ENCODE measurements at regions not wholly inside any gene's neighbourhood (a gene's known extent, or its start where the extent isn't known, plus 50 kb on each side); places are given as distances from the start of the nearest gene placed in this dataset.
"Not testable (repeated sequence)": the region's sequence is repeated elsewhere in the genome, so short reads cannot be mapped to it uniquely, and the experiment has no call there.

DNA sequence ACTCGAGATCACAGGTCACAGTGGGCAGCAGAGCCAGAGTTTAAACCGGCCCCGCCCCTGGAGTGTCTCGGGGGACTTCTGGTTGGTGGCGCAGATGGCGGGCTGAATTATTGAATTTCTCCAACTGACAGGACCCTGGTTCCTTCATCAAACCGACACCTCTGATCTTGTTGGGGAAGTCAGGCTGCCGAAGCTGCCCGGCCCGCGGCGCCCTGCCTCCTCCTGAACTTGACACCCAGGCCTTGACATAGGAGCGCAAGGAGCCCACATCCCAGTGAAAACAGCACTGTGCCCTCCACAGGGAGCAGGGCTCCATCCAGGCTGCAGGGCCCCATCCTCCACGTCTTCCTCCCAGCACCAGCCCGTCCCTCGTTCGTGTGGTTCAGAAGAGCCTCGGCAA, 105.2 kb downstream of the OLFM1 start:
- no peaks in the 10 kb centered on the region; the same call in 1 of the 2 replicates for H3K4me1 ChIP-seq (ENCODE audit: control insufficient read depth, insufficient read depth, low read length)
- no CpG with 5 or more reads among the region's 18 CpGs for WGBS (ENCODE audit: insufficient coverage, insufficient read length)
- H3K27ac ChIP-seq (ENCODE audit: low read length), result no peak overlapping the region
- no peak overlapping the region for H3K4me3 ChIP-seq (ENCODE audit: low read length)
- no peak for DNase-seq (ENCODE audit: low read depth, low spot score)
- no peaks in the 10 kb centered on the region for H3K36me3 ChIP-seq (ENCODE audit: control insufficient read depth, insufficient read depth, low read length)
- H3K9me3 ChIP-seq (ENCODE audit: control insufficient read depth, insufficient read depth, low read length), result no peaks in the 10 kb centered on the region
- H3K27me3 ChIP-seq (ENCODE audit: control insufficient read depth, insufficient read depth, low read length), result no peaks in the 10 kb centered on the region

DNA sequence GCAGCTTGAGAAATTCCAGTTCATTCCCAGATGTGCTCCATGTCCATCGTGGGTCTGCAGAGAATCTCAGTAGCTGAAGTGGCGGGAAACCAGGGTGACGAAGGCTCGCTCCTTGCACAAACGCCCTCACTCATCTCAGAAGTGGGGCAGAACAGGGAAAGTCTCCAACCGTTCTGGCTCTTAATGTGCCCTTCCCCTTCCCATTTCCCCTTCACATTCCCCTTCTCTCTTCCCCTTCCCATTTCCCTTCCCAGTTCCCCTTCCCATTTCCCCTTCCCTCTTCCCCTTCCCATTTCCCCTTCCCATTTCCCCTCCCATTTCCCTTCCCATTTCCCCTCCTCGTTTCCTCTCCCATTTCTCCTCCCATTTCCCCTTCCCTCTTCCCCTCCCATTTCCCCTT, 108.5 kb downstream of the OLFM1 start:
- H3K9me3 ChIP-seq (ENCODE audit: control insufficient read depth, insufficient read depth, low read length); DNase-seq (ENCODE audit: low read depth, low spot score); H3K4me3 ChIP-seq (ENCODE audit: low read length); H3K4me1 ChIP-seq (ENCODE audit: control insufficient read depth, insufficient read depth, low read length); H3K27me3 ChIP-seq (ENCODE audit: control insufficient read depth, insufficient read depth, low read length); H3K27ac ChIP-seq (ENCODE audit: low read length); H3K36me3 ChIP-seq (ENCODE audit: control insufficient read depth, insufficient read depth, low read length): not testable (repeated sequence)
- 90% methylated on average over 1 of the region's 7 CpGs for WGBS (ENCODE audit: insufficient coverage, insufficient read length)

DNA sequence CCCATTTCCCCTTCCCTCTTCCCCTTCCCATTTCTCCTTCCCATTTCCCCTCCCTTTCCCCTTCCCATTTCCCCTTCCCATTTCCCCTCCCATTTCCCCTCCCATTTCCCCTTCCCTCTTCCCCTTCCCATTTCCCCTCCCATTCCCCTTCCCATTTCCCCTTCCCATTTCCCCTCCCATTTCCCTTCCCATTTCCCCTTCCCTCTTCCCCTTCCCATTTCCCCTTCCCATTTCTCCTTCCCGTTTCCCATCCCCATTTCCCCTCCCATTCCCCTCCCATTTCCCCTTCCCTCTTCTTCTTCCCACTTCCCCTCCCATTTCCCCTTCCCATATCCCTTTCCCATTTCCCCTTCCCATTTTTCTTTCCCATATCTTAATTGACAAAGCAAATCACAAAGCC, 109.0 kb downstream of the OLFM1 start:
- Histone ChIP-seq H3K9me3 (ENCODE audit: control insufficient read depth, insufficient read depth, low read length) (no peaks in the 10 kb centered on the region), H3K36me3 (ENCODE audit: control insufficient read depth, insufficient read depth, low read length) (no peaks in the 10 kb centered on the region), H3K4me1 (ENCODE audit: control insufficient read depth, insufficient read depth, low read length) (peaks cover 8% of the 10 kb centered on the region), H3K27ac (ENCODE audit: low read length) (no peak overlapping the region), H3K27me3 (ENCODE audit: control insufficient read depth, insufficient read depth, low read length) (no peaks in the 10 kb centered on the region), H3K4me3 (ENCODE audit: low read length) (no peak overlapping the region)
- DNase-seq (ENCODE audit: low read depth, low spot score), result no peak
- WGBS (ENCODE audit: insufficient coverage, insufficient read length), result 100% methylated on average over 1 of the region's 1 CpG

DNA sequence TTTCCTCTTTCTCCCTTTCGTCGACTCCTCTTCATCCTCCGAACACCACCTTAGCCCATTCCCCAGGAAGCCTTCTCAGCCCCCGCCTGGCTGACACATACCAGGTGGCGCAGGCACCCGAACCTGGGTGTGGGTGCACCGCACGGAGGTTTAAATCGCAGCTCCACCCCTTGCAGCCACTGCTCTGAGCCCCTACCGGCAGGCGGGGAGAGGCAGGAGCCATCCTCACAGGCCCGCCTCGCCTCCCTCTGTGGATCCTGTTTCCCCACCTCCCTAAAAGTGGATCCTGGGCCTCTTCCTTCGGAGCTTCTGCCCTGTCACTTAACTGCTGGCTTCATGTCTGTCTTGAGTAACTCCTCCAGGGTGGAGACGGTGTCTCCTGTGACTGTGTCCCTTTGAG, 110.7 kb downstream of the OLFM1 start:
- no CpG with 5 or more reads among the region's 15 CpGs for WGBS (ENCODE audit: insufficient coverage, insufficient read length)
- H3K36me3 ChIP-seq (ENCODE audit: control insufficient read depth, insufficient read depth, low read length), result no peaks in the 10 kb centered on the region
- H3K9me3 ChIP-seq (ENCODE audit: control insufficient read depth, insufficient read depth, low read length), result no peaks in the 10 kb centered on the region
- no peak overlapping the region for H3K4me3 ChIP-seq (ENCODE audit: low read length)
- H3K27ac ChIP-seq (ENCODE audit: low read length), result no peak overlapping the region
- no peak for DNase-seq (ENCODE audit: low read depth, low spot score)
- peaks cover 8% of the 10 kb centered on the region for H3K4me1 ChIP-seq (ENCODE audit: control insufficient read depth, insufficient read depth, low read length)
- no peaks in the 10 kb centered on the region for H3K27me3 ChIP-seq (ENCODE audit: control insufficient read depth, insufficient read depth, low read length)

DNA sequence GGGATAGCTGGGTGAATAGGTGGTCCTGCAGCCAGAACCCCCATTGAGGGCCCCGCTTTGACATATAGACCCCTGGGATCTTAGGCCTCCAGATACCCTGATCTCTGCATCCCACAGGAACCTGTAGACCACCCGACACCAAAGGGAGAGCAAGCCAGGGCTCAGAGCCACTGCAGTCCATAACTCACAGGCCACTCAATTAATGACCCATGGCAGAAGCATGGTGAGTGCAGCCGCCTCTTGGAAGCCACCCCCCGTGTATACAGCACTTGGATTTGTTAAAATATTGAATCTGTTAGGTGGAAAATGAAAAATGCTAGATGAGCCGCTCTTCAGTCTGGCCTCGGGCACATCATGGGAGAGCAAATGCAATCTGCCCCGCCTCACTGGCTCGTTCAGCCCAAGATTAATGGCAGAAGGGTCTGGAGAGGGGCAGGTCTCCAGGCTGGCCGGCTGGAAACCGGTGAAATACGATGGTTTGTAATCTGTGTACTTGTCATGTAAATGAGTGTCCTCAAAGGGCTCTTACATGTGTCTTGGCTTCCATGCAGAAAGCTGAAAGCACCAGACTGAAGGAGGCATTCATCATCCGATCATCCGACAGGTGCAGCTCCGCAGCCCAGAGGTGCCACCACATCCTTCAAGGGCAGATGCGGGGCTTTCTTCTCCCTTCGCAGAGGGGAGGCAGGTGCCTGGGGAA, 111.3 kb downstream of the OLFM1 start:
- Histone ChIP-seq H3K36me3 (ENCODE audit: control insufficient read depth, insufficient read depth, low read length) (no peaks in the 10 kb centered on the region), H3K4me3 (ENCODE audit: low read length) (no peak overlapping the region), H3K27me3 (ENCODE audit: control insufficient read depth, insufficient read depth, low read length) (no peaks in the 10 kb centered on the region), H3K9me3 (ENCODE audit: control insufficient read depth, insufficient read depth, low read length) (no peaks in the 10 kb centered on the region), H3K27ac (ENCODE audit: low read length) (no peak overlapping the region), H3K4me1 (ENCODE audit: control insufficient read depth, insufficient read depth, low read length) (peaks cover 8% of the 10 kb centered on the region)
- no CpG with 5 or more reads among the region's 16 CpGs for WGBS (ENCODE audit: insufficient coverage, insufficient read length)
- DNase-seq (ENCODE audit: low read depth, low spot score), result no peak

DNA sequence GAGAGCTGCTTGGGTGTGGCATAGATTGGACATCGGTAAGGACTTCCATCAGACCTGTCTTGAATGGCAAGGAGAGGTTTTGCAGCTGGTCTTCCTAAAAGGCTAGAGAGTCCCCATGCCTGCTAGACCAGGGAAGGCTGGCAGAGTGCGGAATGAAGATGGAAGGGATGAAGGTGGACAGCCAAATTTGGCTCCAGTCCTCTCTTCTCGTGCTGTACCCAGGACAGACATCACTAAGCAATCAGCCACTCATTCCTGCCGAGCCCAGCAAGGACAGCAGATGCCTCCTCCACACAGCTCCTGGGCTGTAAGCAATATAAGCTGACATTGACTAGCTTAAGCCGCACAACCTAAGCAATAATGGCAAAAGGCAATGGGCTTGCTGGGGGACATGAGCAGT, 112.0 kb downstream of the OLFM1 start:
- H3K36me3 ChIP-seq (ENCODE audit: control insufficient read depth, insufficient read depth, low read length), result no peaks in the 10 kb centered on the region
- H3K27ac ChIP-seq (ENCODE audit: low read length), result no peak overlapping the region
- DNase-seq (ENCODE audit: low read depth, low spot score), result no peak
- H3K27me3 ChIP-seq (ENCODE audit: control insufficient read depth, insufficient read depth, low read length), result no peaks in the 10 kb centered on the region
- no peaks in the 10 kb centered on the region for H3K9me3 ChIP-seq (ENCODE audit: control insufficient read depth, insufficient read depth, low read length)
- no peak overlapping the region for H3K4me3 ChIP-seq (ENCODE audit: low read length)
- no CpG with 5 or more reads among the region's 5 CpGs for WGBS (ENCODE audit: insufficient coverage, insufficient read length)
- H3K4me1 ChIP-seq (ENCODE audit: control insufficient read depth, insufficient read depth, low read length), result peaks cover 8% of the 10 kb centered on the region

DNA sequence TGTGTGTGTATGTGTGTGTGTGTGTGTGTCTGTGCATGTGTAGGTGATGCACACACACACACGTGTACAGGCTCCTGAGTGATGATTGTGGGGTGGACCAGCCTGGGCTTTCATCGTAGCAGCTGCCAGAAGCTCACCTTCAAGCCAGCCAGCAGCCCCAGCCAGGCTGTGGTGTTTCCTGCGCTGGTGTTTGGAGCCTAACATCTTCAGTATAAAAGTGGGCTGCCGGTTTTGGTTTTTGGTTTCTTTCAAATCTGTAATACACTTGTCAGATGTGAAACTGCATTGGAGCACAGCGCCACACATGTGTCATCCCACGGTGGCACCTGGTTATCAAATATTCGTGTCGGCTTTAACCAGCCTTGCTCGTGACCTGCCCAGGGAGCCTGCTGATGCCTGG, 114.2 kb downstream of the OLFM1 start:
- Histone ChIP-seq H3K9me3 (ENCODE audit: control insufficient read depth, insufficient read depth, low read length) (no peaks in the 10 kb centered on the region), H3K36me3 (ENCODE audit: control insufficient read depth, insufficient read depth, low read length) (no peaks in the 10 kb centered on the region), H3K27ac (ENCODE audit: low read length) (no peak overlapping the region), H3K4me1 (ENCODE audit: control insufficient read depth, insufficient read depth, low read length) (peaks cover 8% of the 10 kb centered on the region), H3K27me3 (ENCODE audit: control insufficient read depth, insufficient read depth, low read length) (no peaks in the 10 kb centered on the region), H3K4me3 (ENCODE audit: low read length) (no peak overlapping the region)
- DNase-seq (ENCODE audit: low read depth, low spot score), result no peak
- no CpG with 5 or more reads among the region's 9 CpGs for WGBS (ENCODE audit: insufficient coverage, insufficient read length)

DNA sequence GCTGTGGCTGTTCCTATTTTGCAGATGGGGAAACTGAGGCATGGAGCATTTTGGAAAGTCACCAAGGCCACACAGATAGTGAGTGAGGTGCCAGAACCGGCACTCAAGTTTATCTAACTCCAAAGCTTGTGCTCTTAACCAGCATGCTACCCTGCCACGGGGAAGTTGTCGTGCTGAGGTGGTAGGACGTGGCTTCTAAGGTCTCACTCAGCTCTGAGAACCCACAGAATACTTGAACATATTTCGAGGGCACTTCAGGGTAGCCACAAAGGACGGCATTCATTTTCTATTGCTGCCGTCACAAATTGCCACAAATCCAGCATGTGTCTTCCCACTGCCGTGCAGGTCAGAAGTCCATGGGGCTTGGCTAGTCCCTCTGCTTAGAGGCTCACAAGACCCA, 116.7 kb downstream of the OLFM1 start:
- WGBS (ENCODE audit: insufficient coverage, insufficient read length), result no CpG with 5 or more reads among the region's 8 CpGs
- no peak overlapping the region for H3K27ac ChIP-seq (ENCODE audit: low read length)
- DNase-seq (ENCODE audit: low read depth, low spot score), result no peak
- no peak overlapping the region for H3K4me3 ChIP-seq (ENCODE audit: low read length)
- H3K27me3 ChIP-seq (ENCODE audit: control insufficient read depth, insufficient read depth, low read length), result no peaks in the 10 kb centered on the region
- H3K4me1 ChIP-seq (ENCODE audit: control insufficient read depth, insufficient read depth, low read length), result peaks cover 5% of the 10 kb centered on the region
- no peaks in the 10 kb centered on the region for H3K36me3 ChIP-seq (ENCODE audit: control insufficient read depth, insufficient read depth, low read length)
- no peaks in the 10 kb centered on the region for H3K9me3 ChIP-seq (ENCODE audit: control insufficient read depth, insufficient read depth, low read length)

DNA sequence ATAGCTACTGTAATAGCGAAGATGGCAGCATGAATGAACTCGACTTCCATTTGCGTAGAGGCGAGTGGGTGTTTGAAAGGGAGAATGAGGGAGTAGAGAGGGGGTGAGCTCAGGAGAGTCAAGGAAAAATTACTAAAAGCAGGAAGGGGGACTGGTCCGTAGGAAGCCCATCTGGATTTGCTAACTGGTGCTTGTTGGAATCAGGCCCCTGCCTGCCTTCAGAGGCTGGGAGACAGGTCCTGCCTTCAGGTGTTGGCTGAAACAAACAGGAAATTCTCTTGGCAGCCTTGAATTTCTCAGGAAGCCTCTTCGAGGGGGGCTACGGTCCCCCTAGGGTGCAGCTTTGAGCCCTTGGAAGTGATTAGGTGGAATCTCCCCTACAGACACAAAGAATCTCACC, 121.7 kb downstream of the OLFM1 start:
- DNase-seq (ENCODE audit: low read depth, low spot score), result no peak
- no CpG with 5 or more reads among the region's 7 CpGs for WGBS (ENCODE audit: insufficient coverage, insufficient read length)
- Histone ChIP-seq H3K27ac (ENCODE audit: low read length) (no peak overlapping the region), H3K9me3 (ENCODE audit: control insufficient read depth, insufficient read depth, low read length) (no peaks in the 10 kb centered on the region), H3K4me1 (ENCODE audit: control insufficient read depth, insufficient read depth, low read length) (no peaks in the 10 kb centered on the region), H3K27me3 (ENCODE audit: control insufficient read depth, insufficient read depth, low read length) (no peaks in the 10 kb centered on the region), H3K36me3 (ENCODE audit: control insufficient read depth, insufficient read depth, low read length) (no peaks in the 10 kb centered on the region), H3K4me3 (ENCODE audit: low read length) (no peak overlapping the region)

DNA sequence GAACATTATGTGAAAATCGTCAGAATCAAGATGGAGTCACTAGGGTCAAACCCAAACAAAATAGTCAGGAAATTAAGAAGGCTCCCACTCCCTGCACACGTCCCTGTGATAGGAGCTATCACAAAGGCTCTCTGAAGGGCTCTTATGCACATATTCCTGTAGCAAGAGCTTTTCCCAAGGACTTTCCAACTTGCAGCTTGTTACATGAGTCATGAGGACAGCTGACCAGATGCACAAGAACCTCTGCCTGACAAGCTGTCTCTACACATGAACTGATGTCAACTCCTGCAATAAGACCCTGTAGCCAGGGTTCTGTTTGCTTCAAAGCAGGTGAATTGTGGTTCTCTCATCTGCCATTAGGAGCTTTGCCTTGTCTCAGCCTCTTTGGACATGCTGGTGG, 122.4 kb downstream of the OLFM1 start:
- Histone ChIP-seq H3K4me1 (ENCODE audit: control insufficient read depth, insufficient read depth, low read length) (no peaks in the 10 kb centered on the region), H3K9me3 (ENCODE audit: control insufficient read depth, insufficient read depth, low read length) (no peaks in the 10 kb centered on the region), H3K36me3 (ENCODE audit: control insufficient read depth, insufficient read depth, low read length) (no peaks in the 10 kb centered on the region), H3K27ac (ENCODE audit: low read length) (no peak overlapping the region), H3K27me3 (ENCODE audit: control insufficient read depth, insufficient read depth, low read length) (no peaks in the 10 kb centered on the region), H3K4me3 (ENCODE audit: low read length) (no peak overlapping the region)
- WGBS (ENCODE audit: insufficient coverage, insufficient read length), result no CpG with 5 or more reads among the region's 2 CpGs
- DNase-seq (ENCODE audit: low read depth, low spot score), result no peak

Data from iPS DF 6.9 (cell line).